HT1080 (cell line): ENCODE measurements at regions not wholly inside any gene's neighbourhood (a gene's known extent, or its start where the extent isn't known, plus 50 kb on each side); places are given as distances from the start of the nearest gene placed in this dataset.

ENCODE experiments used
- DNase-seq: peaks from one replicate; pipeline ENCODE4 v3.0.0-alpha.2; 2015; ENCODE audit warnings: low read depth

DNA sequence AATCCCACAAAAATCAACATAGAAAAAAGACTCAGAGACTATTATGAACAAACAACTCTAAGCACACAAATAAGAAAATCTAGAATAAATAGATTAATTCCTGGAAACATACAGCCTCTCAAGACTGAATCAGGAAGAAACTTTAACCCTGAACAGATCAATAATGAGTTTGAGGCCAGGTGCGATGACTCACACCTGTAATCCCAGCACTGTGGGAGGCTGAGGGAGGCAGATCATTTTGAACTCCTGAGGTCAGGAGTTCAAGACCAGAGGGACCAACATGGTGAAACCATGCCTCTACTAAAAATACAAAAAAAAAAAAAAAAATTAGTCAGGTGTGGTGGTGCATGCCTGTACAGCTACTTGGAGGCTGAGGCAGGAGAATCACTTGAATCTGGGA, 499.5 kb upstream of the LUZP2 start:
- no peak for DNase-seq

DNA sequence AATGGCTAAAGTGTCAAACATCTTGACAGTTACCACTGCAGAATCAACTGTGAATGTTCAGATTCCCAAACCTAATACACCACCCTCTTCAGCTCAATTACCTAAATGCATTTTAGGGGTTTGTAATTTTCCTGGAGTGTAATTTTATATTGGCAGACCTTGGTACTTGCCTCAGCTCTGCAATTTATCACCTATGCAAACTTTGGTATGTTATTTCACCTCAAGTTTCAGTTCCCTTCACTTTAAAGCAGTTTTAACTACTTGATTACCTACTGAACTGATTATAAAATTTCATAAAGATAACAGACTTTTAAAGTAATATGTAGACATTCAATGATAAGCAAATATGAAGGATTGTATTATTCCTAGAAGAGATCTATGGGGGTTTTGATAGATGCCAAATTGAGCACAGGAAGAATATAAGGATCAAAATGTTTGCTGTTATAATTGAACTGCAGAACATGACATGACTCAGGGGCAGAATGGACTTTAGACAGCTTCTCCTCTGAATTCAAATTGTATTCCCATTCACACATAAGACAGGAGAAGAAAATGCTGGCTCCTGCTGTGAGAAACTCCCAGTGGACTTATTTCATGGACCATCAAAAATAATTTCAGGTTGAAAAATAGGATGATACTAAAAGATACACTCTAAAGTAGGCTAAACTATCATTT, 491.5 kb upstream of the LUZP2 start:
- no peak for DNase-seq

DNA sequence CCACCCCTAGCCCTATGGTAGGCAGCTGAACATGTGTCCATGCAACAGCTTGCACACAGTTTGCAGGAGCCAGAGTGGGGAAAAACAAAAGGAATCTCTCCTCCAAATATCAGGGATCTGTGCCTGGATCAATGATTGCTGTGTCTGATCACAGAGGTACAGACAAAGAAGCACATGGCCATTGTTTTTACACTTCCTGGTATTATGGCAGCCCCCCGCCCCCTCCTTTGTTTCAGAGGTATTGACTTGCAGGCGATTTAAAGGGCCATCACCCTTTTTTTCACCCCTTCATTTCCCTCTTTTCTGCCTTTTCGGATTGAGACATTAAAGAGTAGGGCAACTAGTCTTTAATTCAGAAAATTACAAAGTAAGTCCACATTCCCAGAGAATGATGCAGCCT, 453.0 kb upstream of the LUZP2 start:
- DNase-seq: no peak

DNA sequence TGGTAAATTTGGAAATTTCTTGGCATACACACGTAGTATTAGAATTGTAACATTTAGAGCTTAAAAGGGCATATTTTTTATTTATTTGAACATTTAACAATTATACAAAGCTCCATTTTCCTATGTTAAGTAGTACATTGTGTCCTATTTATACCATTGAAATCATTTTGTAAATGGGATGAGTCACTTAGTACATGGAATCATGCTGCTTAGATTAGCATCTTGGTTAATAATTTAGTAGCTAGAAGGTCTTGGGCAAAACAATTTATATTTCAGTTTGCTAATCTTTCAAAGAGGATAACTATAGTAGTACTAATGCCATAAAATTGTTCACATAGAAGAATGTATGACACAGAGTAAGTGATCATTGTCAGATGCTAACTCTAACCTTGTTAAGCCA, 450.1 kb upstream of the LUZP2 start:
- DNase-seq: no peak

DNA sequence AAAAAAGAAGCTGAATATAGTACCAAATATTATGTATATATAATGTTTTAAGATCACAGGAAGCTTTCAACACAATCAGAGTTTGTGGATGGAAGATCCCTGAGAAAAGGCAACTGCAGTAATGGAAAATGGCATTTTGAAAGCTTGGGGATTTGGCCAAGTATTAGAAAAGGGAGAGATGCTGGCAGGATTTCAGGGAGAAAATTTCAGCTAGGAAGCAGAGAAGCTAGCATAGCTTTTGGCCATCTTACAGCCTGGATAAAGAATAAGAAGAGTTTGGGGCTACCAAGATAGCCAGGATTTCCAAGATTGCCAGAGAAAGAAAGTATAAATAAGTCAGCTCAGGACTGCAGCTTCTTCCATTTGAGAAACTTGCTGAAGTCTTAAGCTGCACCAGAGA, 440.8 kb upstream of the LUZP2 start:
- DNase-seq: no peak

DNA sequence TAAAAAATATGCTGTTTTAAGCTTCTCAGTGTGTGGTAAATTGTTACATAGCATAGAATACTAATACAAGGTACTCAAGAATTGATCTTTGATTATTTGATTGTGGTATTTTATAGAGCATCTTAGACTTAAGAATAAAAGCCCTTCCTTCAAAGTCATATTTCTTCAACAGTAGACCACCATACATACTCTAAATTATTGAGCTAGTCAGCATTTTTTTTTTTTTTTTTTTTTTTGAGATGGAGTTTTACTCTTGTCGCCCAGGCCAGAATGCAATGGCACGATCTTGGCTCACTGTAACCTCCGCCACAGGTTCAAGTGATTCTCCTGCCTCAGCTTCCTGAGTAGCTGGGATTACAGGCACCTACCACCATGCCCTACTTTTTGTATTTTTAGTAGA, 436.7 kb upstream of the LUZP2 start:
- no peak for DNase-seq

DNA sequence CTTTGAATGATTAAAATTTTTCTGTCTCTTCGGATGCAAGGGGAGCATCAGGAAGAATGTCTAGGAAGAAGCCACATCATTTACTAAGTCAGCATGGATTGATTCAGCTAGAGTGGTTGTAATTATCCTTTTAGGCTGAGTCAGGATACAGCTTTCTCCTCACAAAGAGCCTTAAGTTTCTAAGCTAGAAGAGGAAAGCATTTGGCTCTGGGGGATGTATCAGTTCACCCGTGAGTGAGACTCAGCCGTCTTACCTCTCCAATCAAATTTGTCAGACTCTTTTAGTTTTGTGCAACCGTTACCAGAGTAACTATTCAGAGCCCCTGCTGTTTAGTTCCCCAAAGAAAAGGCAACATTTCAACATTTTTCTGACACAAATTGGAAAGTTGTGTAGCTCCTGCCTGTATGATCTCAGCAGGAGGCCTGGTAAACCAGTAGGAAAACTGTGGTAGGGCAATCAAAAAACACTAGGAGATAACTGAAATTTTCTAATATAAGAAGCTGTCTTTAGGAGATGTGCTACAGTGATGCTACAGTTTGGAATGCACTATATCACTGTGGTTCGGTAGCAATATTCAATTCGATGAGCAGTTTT, 432.4 kb upstream of the LUZP2 start:
- DNase-seq: no peak

DNA sequence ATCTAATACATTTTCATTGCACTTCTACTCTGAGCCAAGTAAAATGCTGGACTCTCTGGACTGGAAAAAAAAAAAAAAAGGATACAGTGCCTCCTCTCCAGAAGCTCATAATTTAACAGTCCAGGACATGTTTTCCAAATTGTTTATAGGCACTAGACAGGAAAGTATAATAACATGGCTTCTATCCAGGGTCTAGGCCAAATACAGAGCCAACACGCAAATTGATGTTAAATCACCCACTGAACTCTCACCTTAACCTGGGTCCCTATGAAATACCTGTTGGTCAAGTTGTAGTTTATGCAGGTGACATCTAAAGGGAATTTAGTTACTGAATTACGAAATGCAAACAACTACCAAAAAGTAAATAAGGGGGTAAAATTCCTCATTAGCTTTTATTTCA, 428.7 kb upstream of the LUZP2 start:
- no peak for DNase-seq

DNA sequence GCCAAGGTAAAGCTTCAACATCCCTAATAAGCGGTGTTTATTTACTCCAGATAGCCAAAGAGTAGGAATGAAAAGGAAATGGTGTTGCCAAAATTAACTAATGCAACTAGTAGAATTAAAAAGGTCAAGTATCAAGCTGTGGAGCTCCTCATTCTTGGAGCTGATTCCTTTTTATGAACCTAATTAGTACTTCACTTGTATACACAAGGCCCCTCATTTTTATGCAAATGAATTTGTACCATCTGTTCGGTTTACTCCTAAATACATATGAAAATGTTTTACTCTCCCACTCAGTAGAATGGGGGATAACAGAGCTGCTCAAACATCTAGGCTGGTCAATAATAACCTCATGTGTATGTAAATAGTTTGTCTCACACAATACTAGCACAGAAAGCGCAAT, 426.4 kb upstream of the LUZP2 start:
- no peak for DNase-seq

DNA sequence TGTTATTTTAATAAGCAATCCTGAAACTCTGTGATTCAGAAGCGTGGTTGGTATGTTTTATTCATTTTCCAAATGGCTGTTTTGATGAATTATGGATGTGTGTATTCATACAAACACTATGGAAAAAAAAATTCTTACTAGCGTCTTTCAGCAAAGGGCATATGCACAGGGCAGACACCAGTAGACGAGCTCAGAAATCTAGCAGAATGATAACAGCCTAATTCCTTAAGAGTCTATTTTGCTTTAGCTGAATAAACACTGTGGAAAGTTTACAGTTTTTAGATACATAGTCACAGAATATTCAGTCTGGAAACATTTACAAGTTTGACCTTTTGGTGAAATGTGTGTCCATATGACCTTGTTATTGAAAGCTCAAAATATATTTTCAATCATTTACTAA, 418.8 kb upstream of the LUZP2 start:
- no peak for DNase-seq

DNA sequence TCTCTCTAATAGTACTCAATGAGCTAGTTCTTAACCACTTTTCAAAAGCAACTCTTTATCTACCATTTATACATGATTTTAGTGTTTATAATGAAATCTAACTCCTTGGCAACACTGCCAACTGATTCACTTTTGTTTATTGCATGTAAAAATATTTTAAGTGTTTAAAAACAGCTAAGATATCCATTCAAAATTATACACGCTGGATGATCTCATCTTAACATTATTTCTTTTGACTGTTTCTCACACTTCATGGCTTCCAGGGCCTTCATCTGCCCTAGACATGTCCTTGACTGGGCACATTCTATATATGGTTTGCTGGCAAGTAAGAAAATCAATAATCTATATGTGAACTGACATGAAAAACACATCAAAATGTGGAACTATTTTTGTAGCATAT, 414.6 kb upstream of the LUZP2 start:
- DNase-seq: no peak

DNA sequence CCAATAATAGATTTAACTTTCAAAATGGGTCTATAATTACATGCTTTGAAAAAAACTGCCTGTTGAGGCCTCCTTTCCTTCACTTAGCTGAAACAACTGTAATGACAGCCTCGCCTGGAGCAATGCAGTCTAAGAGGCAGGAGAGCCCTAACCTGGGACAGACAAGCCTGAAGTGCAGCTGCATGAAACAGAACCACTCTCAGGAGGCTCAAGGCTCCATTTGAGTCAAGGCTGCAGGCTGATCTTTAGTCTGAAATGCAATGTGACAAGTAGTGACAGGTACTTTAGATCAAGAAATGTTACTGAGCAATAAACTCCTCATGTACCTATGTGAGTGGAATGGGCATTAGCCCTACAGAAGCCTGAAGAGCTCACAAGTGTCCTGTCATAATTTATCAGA, 414.0 kb upstream of the LUZP2 start:
- no peak for DNase-seq

DNA sequence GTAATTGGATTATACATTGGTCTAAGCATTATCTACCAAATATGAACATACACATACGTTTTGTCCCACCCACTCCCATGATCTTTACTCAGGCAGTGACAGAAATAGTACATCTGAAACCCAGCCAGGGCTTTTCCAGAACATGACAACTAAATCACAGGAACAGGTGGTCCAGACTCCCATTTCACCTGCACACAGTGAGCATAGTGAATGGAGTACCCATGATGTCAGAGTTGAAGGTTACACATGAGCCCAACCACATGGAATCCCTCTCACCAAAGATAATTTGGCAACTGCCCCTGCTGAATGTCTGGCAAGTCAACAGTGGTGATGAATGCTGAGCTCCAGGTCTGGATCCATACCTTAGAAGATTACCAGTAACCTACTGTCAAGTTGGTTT, 411.9 kb upstream of the LUZP2 start:
- DNase-seq: no peak

DNA sequence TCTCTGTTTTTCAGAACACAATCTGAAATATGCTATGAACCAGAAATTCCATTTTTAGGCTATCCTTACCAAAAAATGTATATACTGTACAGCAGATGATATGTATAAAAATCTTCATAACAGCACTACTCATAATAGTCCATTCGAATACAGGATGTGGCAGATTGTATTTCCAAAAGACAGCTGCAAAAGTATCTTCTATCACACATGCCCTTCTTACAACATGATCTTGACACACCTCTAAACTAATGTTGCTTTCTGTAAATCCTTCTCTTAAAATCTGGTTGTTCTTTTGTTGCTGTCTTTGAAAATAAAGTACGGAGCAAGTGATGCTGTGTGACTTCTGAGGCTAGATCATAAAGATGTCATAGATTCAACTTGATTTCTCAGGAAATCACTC, 409.9 kb upstream of the LUZP2 start:
- DNase-seq: no peak

DNA sequence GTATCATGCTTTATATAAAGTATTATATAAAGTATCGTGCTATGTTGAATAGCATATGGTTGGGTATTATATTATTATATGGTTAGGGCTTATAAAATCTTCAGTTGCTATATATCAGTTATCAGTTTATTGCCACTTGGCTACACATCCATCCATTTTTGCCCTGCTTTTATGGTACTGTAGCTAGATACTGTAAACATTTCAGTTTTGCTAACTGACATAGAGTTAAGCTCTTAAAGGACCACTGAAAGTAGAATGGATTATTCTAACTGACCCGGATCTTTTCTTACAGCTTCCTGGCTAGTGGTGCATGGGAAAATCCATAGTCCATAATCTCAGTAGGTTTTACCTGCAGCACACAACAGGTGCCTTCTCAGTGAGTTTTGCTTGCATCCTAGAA, 405.3 kb upstream of the LUZP2 start:
- DNase-seq: no peak

DNA sequence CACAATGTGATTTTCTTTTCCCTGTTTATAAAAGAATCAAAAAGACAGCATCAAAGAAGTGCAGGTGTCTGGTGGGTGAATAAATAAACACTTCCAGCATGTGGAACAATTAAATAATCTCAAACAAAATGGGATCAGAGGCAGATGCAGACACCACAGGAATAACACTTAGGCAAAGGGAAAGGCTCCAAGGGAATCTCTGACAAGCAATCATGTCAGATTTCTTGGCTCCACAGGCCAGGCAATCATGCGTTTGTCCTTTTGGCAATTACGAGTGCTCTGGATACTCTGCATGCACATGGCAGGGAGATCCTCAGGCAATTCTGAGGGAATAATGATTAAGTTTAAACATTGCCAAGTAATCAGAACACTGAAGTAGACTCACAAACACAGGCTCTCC, 403.5 kb upstream of the LUZP2 start:
- no peak for DNase-seq

DNA sequence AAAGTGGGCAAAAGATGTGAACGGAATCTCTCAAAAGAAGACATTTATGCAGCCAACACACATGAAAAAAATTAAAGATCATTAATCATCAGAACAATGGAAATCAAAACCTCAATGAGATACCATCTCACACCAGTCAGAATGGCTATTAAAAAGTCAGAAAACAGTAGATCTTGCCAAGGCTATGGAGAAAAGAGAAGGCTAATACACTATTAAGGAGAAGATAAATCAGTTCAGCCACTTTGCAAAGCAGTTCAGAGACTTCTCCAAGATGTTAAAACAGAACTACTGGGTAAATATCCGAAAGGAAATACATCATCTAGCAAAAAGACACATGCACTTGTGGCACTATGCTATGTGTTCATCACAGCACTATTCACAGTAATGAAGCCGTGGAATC, 388.2 kb upstream of the LUZP2 start:
- DNase-seq: no peak

DNA sequence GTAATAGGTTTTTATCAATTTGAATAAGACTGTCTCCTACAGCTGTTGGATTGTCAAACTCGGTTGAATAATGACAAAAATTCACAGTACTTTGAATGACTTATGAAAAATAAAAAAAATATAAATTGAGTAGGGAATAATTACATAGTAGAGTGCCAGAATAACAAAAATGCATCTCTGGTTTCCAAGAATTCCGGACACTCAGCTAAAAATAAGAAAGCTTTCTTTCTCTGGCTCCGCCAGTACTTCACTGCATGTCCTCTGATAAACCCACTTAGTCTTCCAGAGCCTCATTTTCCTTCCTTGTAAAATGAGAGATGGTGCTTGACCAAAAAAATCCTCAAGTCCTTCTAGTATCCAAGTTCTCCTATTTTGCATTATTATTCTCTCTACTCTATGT, 374.6 kb upstream of the LUZP2 start:
- DNase-seq: no peak

DNA sequence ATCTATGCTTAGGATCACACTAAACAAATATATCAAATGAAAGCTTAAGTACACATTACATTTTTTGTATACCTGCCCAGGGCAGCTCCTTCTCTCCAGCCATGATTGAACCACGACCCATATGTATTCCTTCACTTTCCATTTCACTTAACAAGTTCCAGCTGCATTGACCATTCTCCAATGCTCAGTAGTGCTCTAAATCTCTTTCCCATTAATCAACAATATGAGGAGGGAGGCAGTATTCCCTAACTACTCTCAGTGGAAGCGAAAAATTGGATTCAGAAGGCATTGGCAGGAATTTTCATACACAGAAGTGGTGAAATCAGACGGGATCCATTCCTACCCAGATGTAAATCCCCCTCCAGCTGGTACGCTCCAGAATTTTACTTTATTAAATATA, 372.0 kb upstream of the LUZP2 start:
- no peak for DNase-seq

DNA sequence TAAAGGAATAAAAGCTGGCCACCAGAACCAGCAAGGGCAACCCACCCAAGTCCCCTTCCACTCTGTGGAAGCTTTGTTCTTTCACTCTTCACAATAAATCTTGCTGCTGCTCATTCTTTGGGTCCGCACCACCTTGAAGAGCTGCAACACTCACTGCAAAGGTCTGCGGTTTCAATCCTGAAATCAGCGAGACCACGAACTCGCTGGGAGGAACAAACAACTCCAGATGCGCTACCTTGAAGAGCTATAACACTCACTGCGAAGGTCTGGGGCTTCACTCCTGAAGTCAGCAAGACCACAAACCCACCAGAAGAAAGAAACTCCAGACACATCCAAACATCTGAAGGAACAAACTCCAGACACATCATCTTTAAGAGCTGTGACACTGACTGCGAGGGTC, 365.2 kb upstream of the LUZP2 start:
- DNase-seq: no peak

DNA sequence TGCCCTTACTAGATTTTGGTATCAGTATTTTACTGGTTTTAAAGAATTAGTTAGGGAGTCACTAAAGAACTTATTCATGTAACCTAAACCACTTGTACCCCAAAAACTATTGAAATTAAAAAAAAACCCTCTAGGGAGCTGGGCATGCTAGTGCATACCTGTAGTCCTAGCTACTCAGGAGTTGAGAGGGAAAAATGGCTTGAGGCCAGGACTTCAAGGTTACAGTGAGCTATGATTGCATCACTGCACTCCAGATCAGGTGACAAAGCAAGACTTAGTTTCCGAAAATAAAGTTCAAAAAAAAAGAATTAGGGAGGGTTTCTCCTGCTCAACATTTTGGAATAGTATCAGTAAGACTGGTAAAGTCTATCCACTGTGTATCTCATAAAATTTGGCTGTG, 364.4 kb upstream of the LUZP2 start:
- no peak for DNase-seq

DNA sequence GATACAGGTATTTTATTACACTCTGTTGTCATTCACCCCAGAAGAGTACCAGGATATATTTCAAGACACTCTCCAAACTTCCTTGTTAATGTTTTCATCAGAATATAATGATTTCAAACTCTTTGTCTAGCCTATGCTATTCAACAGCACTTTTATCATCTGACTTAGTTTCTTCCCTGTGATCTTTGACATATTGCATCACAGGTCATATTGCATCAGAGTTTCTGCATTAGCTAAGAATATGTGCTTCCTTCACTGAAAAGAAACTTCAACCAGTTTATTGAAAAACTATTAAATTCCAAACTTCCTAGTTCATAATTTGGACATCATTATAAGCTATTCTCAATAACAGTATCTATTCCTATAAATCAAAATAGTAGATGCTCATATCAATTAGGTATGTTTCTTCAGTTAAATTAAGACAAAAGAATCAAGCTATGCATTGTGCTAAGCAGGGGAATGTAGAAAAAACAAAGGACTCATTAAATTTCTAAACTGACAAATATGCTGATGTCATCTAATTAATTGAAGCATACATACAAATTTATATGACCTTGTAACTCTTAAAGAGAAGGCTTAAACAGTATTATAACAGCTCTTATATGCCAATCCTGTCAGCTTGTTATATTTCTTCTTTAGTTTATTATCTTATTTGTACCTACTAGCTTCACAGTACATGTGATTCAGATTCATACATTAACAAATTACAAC, 361.8 kb upstream of the LUZP2 start:
- no peak for DNase-seq

DNA sequence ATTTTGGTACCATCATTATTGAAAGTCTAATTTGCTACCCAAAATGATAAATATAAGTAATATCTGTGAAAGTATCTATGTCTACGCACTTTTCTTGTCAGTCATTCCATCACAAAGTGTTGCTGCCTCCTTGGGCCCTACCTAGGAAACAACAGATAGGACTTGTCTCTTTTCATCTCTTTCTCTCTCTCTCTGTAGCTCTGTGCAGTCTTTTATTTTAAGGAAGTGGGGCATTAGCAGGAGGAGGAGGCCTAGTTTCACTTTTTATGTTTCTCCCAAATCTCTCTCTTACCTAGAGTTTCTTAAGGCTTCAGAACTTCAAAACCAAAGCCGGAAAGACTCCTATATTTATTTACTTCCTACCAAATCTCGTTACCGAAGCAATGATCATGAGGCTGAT, 354.8 kb upstream of the LUZP2 start:
- DNase-seq: no peak
